Endothelial cell of umbilical vein (primary cell): ENCODE measurements at regions not wholly inside any gene's neighbourhood (a gene's known extent, or its start where the extent isn't known, plus 50 kb on each side); places are given as distances from the start of the nearest gene placed in this dataset.

Experiments
- BruUV-seq: library from RNA; stranded (reverse); fragments of 400-500 nt; replicated peaks from 2 replicates; lab custom pipeline; 2021; lab: Mats Ljungman, UMichigan
- CTCF ChIA-PET: fragments of 300-600, 350-600 bp; sonication (Branson Sonifier 250); formaldehyde crosslinking; loops from one replicate; lab custom pipeline; 2021; ENCODE audit warnings: antibody characterized with exemption, inconsistent platforms; lab: Charles Lee
- POLR2A ChIA-PET: fragments of 300-600, 350-600 bp; sonication (Branson Sonifier 250); formaldehyde crosslinking; loops from one replicate; lab custom pipeline; 2021; ENCODE audit warnings: antibody characterized with exemption, inconsistent platforms; lab: Charles Lee
- DNase-seq: peaks from one replicate; pipeline ENCODE4 v3.0.0-alpha.2; 2011; ENCODE audit warnings: low read depth, low spot score
- FAIRE-seq: peaks from 2 replicates; lab custom pipeline; 2011; peaks lifted over from hg19 to GRCh38; lab: Jason Lieb, UNC
- H2AFZ ChIP-seq: 2 replicates; pipeline ENCODE4 v1.6.0; 2012; ENCODE audit warnings: low read depth, low read length, control low read depth, inconsistent platforms
- H3K27ac ChIP-seq: 2 replicates; pipeline ENCODE4 v1.5.1; 2011; ENCODE audit warnings: low read depth, mild to moderate bottlenecking, control low read depth, low read length, moderate library complexity; ENCODE audit not compliant: insufficient read depth
- H3K27me3 ChIP-seq, 2 experiments: 2 replicates each; pipeline versions ENCODE4 v1.6.0 to v1.6.1; 2011; ENCODE audit warnings: low read length in 2 of 2, mixed read lengths in 1 of 2; ENCODE audit not compliant: control insufficient read depth in 2 of 2, insufficient read depth in 2 of 2
- H3K36me3 ChIP-seq, 2 experiments: 2 replicates in 1 of 2; 3 replicates in 1 of 2; pipeline ENCODE4 v1.5.1; 2011; ENCODE audit warnings: low read length in 2 of 2, mild to moderate bottlenecking in 1 of 2, moderate library complexity in 1 of 2; ENCODE audit not compliant: control insufficient read depth in 2 of 2, insufficient read depth in 2 of 2; ENCODE audit errors: extremely low read depth in 1 of 2
- H3K4me1 ChIP-seq: 3 replicates; pipeline ENCODE4 v1.5.1; 2011; ENCODE audit warnings: mild to moderate bottlenecking, low read length; ENCODE audit not compliant: control insufficient read depth, insufficient read depth; ENCODE audit errors: extremely low read depth
- H3K4me2 ChIP-seq: 2 replicates; pipeline ENCODE4 v1.6.1; 2011; ENCODE audit warnings: low read length, control low read depth, mixed read lengths; ENCODE audit not compliant: insufficient read depth
- H3K4me3 ChIP-seq, 3 experiments: fragments of 200-600 bp in 1 of 3; sonication (generic), shearing (Covaris generic) in 1 of 3; replicated peaks in 1 of 3; 2 replicates each; pipeline ENCODE4 v1.5.1; 2011 to 2016; ENCODE audit warnings: control low read depth in 3 of 3, low read length in 3 of 3, mild to moderate bottlenecking in 2 of 3, inconsistent platforms in 1 of 3, low read depth in 1 of 3, moderate library complexity in 1 of 3; ENCODE audit not compliant: insufficient read depth in 1 of 3
- H3K79me2 ChIP-seq: 2 replicates; pipeline ENCODE4 v1.6.0; 2012; ENCODE audit warnings: low read length, inconsistent platforms; ENCODE audit not compliant: control insufficient read depth, insufficient read depth
- H3K9ac ChIP-seq: replicated peaks from 2 replicates; pipeline ENCODE3; 2011; ENCODE audit warnings: low read length, control low read depth; ENCODE audit not compliant: insufficient read depth; ENCODE audit errors: extremely low read depth
- H3K9me1 ChIP-seq: replicated peaks from 3 replicates; pipeline ENCODE4 v1.6.0; 2011; ENCODE audit warnings: mild to moderate bottlenecking, low read length; ENCODE audit not compliant: control insufficient read depth, insufficient read depth; ENCODE audit errors: extremely low read depth
- H3K9me3 ChIP-seq: replicated peaks from 2 replicates; pipeline ENCODE4 v1.5.1; 2012; ENCODE audit warnings: low read length, inconsistent platforms; ENCODE audit not compliant: control insufficient read depth, insufficient read depth
- H4K20me1 ChIP-seq: replicated peaks from 2 replicates; pipeline ENCODE3; 2011; ENCODE audit warnings: mild to moderate bottlenecking, low read length; ENCODE audit not compliant: control insufficient read depth, insufficient read depth; ENCODE audit errors: extremely low read depth
- CTCF ChIP-seq, 2 donors: IDR thresholded peaks; 1 replicate in 1 of 2; 2 replicates in 1 of 2; pipeline ENCODE4 v1.5.1; 2011; ENCODE audit warnings: low read length in 2 of 2, mild to moderate bottlenecking in 2 of 2, moderate library complexity in 2 of 2, control low read depth in 1 of 2, inconsistent platforms in 1 of 2, low read depth in 1 of 2; ENCODE audit not compliant: insufficient read depth in 1 of 2; ENCODE audit errors: extremely low read depth in 1 of 2
- FOS ChIP-seq: IDR thresholded peaks from 2 replicates; pipeline ENCODE4 v1.6.1; 2011; ENCODE audit warnings: mild to moderate bottlenecking, low read length, moderate library complexity, borderline replicate concordance; ENCODE audit not compliant: insufficient read depth
- JUN ChIP-seq: IDR thresholded peaks from 2 replicates; pipeline ENCODE4 v1.6.1; 2011; ENCODE audit warnings: borderline replicate concordance, low read depth; ENCODE audit not compliant: insufficient read length, insufficient read depth
- MAX ChIP-seq: IDR thresholded peaks from 2 replicates; pipeline ENCODE4 v1.6.1; 2011; ENCODE audit not compliant: insufficient read depth, insufficient read length
- MYC ChIP-seq: IDR thresholded peaks from one replicate; pipeline ENCODE4 v1.6.1; 2011; ENCODE audit warnings: mild to moderate bottlenecking, low read depth, low read length
- POLR2A ChIP-seq: IDR thresholded peaks from 2 replicates; pipeline ENCODE4 v1.6.1; 2012; ENCODE audit warnings: low read depth, mild to moderate bottlenecking, control low read depth, low read length
- dilution Hi-C: fragments of 300-500 bp; cut with MboI; formaldehyde crosslinking; loops from one replicate; pipeline ENCODE4 v1.15.0; 2019; ENCODE audit warnings: low sequenced_read_pairs; ENCODE audit not compliant: extremely low pct_ligation_motif_present
- intact Hi-C: fragments of 100-400 bp; cut with micrococcal nuclease; formaldehyde crosslinking; loops from one replicate; pipeline ENCODE4 v1.10.0; 2022

- H2AFZ ChIP-seq = no peak overlapping the region
- BruUV-seq = no TSS peak
- H3K79me2 ChIP-seq = no peaks in the 10 kb centered on the region
- POLR2A ChIA-PET = no interaction called here
- no peak overlapping the region for H3K4me2 ChIP-seq
- H3K4me1 ChIP-seq = no peaks in the 10 kb centered on the region
- no peaks in the 10 kb centered on the region for H3K9me1 ChIP-seq
- CTCF ChIA-PET = interaction anchor here (1.8 kb wide), 1 partner anchor 10 kb away, joined by 7 read pairs; no protein-coding TSS in a partner anchor
- no peaks in the 10 kb centered on the region for H3K27me3 ChIP-seq
- intact Hi-C loops = no loop called here
- no peak overlapping the region for H3K27ac ChIP-seq
- no peak overlapping the region for H3K9ac ChIP-seq
- no peaks in the 10 kb centered on the region for H3K9me3 ChIP-seq
- FAIRE-seq (no peak), DNase-seq (no peak)
- no peak for TF ChIP-seq MAX
- H3K4me3 ChIP-seq = no peak overlapping the region
- dilution Hi-C loops = no loop called here
- no peaks in the 10 kb centered on the region for H3K36me3 ChIP-seq
- no peaks in the 10 kb centered on the region for H4K20me1 ChIP-seq
Measured at GRCh38 chr6:71028236-71028876, 71.5 kb upstream of the B3GAT2 start.

- intact Hi-C loops (no loop called here), dilution Hi-C loops (no loop called here)
- Histone ChIP-seq H3K4me2 (no peak overlapping the region), H4K20me1 (no peaks in the 10 kb centered on the region), H3K9me1 (no peaks in the 10 kb centered on the region), H3K9me3 (no peaks in the 10 kb centered on the region), H3K4me3 (no peak overlapping the region), H3K9ac (no peak overlapping the region), H3K79me2 (no peaks in the 10 kb centered on the region), H3K27ac (no peak overlapping the region), H3K36me3 (no peaks in the 10 kb centered on the region), H3K4me1 (no peaks in the 10 kb centered on the region), H3K27me3 (no peaks in the 10 kb centered on the region), H2AFZ (no peak overlapping the region)
- FAIRE-seq = no peak
- ChIA-PET POLR2A (no interaction called here), CTCF (no interaction called here)
- TF ChIP-seq FOS (no peak), JUN (no peak), MYC (no peak), POLR2A (no peak), CTCF (IDR thresholded peaks at IDR 0.05; ENCODE audit: extremely low read depth in 1 of 2, insufficient read depth in 1 of 2, low read depth in 1 of 2, low read length in 2 of 2) (no peak)
- no TSS peak for BruUV-seq
- no peak for DNase-seq
Measured at GRCh38 chr6:71028877-71029252, 72.0 kb upstream of the B3GAT2 start.
